Esophagus squamous epithelium (tissue), 4 donors: ENCODE measurements at regions not wholly inside any gene's neighbourhood (a gene's known extent, or its start where the extent isn't known, plus 50 kb on each side); places are given as distances from the start of the nearest gene placed in this dataset.

ENCODE experiments used
- CTCF ChIP-seq, 6 experiments: fragments of 450-650 bp in 4 of 6; fragments of 200-600 bp in 2 of 6; sonication (generic) in 2 of 6; IDR thresholded peaks; one replicate each; pipeline ENCODE4 v1.5.1; 2016 to 2019; ENCODE audit warnings: antibody characterized with exemption in 6 of 6, mild to moderate bottlenecking in 4 of 6, moderate library complexity in 4 of 6
- POLR2A ChIP-seq, 4 donors: fragments of 450-650 bp; IDR thresholded peaks; one replicate each; pipeline ENCODE4 v1.6.1; 2017; ENCODE audit warnings: antibody characterized with exemption in 4 of 4, mild to moderate bottlenecking in 4 of 4, moderate library complexity in 3 of 4

DNA sequence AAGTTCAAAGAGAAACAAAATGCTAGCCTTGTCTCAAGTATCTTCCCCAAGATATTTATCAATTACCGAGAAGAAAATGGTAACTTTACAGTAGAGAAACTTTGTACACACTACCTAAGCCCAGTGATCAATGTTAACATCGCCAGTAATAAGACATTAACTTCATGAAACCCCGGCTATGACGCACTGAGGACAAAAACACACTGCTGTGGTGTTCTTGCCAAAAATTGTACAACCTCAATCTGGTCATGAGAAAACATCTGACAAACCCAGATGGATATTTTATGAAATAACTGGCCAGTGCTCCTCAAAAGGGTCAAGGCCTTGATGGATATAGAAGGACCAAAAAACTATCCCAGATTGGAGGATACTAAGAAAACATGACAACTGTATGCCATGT is 85.5 kb upstream of the DTNBP1 start:
- TF ChIP-seq CTCF (IDR thresholded peaks at IDR 0.05) (no peak), POLR2A (IDR thresholded peaks at IDR 0.05) (no peak)
